ENCODE measurements at regions not wholly inside any gene's neighbourhood (a gene's known extent, or its start where the extent isn't known, plus 50 kb on each side); places are given as distances from the start of the nearest gene placed in this dataset.

DNA sequence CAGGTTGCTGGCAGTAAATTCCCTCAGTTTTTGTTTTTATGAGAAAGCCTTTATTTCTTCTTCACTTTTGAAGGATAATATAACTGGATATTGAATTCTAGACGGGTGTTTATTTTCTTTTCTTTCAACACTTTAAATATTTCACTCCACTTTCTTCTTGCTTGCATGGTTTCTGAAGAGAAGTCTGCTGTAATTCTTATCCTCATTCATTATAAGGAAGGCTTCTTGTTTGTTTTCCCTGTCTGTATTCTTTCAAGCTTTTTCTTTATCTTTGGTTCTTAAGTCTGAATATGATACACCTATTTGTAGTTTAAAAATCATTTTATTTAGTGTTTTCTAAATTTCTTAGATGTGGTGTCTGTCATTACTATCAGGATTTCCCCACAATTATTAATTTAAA is 1054.3 kb downstream of the TLE1 start:
- no peak for DNase-seq (ENCODE audit: low read depth)

DNA sequence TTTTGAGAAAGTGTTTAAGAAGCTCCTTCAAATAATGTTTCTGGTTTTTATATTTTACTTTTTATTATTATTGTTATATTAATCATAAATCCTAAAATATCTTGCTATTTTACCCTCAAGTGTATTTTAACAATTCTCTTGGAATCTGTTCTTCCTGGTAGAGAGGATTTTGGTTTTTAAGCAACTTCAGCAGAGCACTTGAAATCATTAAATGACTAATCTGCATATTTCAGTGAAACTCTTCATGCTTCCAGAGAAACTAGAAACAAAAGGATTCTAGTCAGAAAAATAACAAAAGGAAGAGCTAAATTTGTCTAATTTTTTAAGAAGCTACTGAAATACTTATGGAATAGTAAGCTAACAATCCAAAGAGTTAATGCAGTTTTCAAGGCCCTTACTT is 1057.3 kb downstream of the TLE1 start:
- no peak for DNase-seq (ENCODE audit: low read depth)

DNA sequence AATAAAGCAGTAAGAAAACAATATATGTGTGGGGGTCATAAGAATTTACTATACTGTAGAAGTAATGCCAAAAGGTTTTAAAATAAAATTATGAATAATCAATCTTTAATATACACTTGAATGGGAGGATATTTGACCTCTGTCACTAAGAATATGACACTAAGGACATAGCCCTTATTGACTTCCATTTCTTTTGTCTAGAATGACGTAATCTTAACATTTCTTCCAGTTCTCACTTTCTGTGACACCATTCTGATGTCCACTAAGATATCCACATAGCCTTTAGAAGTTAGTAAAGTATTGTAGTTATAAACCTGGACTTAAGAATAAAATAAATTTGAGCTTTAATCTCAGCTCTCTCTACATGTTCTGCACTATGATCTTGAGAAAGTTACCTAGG is 1050.7 kb downstream of the TLE4 start:
- no peak for DNase-seq (ENCODE audit: low read depth)

DNA sequence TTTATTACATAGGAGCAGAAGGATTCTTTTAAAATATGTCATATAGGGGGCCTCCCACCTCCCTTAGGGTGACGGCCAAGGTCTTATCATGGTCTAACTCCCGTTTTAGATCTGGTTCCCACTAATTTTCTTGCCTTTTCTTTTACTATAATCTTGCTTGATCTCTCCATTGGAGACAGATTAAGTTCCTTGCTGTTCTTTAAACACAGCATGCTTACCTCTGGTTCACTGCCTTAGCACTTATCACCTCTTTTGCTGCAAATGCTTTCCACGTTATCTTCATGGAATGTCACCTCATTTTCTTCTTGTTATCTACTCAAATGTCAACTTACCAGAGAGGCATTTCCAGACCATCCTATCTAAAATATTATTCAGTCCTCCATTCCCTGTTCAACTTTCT is 1047.6 kb downstream of the TLE4 start:
- DNase-seq (ENCODE audit: low read depth): no peak

DNA sequence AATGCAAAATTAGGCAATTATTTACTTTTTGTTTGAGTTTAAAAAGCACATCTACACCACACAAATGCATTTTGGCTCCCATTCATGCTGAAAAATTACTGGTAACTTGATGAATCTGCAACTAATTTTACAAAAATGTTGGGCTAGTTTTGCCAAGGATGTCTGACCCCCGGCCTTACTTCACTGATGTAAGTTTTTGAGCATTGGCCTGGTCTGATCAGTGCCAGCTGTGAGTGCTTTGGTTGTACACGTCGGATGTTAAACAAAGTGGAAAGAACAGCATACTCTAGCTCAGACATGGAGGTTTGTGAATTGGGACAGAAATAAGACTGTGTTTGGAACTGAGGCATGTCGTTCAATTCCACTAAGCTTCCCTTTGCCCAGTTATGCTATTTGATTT is 1044.2 kb downstream of the TLE4 start:
- DNase-seq (ENCODE audit: low read depth): no peak

DNA sequence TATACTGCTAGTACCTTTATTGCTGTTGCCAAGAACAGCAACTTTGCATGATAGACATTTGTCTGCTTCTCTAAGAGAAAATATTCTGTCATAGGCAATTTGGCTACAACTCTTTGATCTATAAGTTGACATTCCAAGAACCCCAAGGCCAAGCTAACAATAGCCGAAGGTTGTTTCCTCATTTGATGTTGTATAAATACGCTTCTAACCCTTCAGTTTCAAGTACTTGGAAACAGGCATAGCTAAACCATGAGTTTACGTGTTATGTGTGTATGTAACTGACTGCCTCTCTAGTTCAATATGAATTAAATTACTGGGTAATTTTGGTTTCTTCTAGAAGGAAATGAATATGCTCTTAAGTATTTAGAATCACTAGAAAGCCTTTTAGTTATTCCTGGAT is 1034.0 kb downstream of the TLE4 start:
- no peak for DNase-seq (ENCODE audit: low read depth)

DNA sequence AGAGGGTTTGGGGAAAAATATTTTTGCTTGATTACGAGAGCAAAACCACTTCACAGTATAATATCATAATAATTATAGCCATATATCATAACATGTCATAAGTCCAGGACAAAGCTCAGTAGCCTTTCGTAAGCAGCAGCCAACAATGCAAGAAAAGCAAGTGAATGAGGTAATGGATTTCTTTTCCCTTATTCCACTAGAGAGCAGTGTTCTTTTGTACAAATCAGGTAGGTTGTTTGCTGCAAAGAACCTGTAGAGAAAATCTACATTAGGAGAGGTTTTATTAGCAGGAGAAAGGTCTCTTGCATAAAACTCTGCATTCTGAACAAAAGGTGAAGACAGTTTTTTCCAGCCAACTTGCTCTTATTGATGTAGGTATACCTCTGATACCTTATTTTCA is 1033.4 kb downstream of the TLE4 start:
- DNase-seq (ENCODE audit: low read depth): peak; percentile 0

DNA sequence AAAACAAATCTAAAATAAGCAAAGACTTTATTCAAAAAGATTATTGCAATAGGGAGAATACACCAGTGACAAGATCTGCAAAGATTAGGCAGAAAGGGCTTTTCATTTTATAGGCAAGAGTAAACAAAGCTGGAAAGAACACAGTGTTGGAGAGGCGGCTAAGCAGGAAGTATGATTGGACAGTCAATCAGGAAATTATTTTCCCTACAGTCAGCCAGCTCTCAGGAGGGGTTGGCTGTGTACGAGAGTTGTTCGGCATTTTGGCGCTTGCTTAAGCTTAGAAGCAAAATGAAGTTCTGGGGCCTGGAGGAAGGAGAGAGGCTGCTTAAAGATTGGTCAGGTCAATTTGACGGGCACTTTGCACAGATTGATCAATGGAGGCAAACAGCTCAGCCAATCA is 1030.5 kb downstream of the TLE4 start:
- DNase-seq (ENCODE audit: low read depth): no peak

DNA sequence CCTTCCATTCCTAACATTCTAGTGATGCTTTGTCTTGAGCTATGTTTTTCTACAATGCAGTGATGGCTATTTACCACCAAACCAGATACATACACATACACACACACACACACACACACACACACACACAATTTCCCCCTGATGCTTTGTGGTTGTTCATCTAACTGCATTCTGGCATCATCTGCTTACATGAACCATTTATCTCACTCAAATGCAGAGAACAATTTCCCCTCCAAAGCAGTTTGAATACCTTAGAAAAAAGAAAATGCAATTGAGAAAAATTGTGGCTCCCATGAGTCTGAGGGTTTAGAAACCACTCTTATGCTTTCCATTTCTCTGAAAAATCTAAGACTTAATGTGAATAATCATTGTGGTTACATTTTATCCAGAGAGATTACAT is 1024.8 kb downstream of the TLE4 start:
- DNase-seq (ENCODE audit: low read depth): no peak

DNA sequence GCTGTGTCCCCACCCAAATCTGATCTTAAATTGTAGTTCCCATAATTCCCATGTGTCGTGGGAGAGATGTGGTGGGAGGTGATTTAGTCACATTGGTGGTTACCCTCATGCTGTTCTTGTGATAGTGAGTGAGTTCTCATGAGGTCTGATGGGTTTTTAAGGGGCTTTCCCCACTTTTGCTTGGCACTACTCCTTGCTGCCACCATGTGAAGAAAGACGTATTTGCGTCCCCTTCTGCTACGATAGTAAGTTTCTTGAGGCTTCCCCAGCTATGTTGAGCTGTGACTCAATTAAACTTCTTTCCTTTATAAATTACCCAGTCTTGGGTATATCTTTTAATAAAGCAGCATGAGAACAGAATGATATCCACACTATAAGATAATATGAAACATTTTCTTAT is 1023.4 kb downstream of the TLE4 start:
- no peak for DNase-seq (ENCODE audit: low read depth)

DNA sequence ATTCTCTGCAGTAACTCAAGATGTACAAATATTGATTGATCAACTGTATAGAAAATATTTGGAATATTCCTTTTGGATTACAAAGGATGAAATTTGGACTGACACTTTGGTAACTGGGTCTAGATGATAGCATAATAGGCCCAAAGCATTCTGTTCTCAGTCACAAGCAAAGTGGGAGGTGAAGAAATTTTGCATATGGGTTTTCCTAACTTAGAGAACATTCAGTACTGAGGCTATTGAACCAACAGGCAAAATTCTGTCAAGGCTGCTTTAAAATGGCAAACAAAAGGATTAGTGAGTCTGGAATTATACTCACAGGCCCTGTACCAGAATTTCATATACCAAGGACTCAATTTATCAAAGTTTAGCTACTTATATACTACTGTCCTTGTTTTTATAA is 1020.6 kb downstream of the TLE4 start:
- DNase-seq (ENCODE audit: low read depth): no peak

DNA sequence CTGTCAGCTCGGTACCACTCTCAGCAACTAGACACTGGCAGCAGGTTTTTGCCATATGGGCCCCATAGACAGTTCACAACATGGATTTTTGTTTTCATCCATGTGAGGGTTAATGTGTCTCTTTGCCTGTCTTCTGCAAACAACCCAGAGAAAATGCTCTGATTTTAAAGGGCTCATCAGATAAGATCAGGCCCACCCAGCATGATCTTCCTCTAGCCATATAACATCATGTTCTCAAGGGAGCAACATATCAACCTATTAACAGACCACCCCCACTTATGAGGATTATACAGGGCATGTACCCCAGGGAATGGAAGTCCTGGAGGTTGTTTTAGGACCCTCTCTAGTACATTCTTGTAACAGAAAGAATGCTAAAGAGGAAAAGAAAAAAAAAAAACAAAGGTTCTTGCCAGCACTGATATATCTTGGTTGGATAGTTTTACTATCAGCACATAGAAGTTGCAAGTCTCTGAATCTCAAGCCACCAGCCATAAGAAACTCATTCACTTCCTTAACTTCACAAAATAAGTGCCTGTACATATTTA is 1015.1 kb downstream of the TLE4 start:
- DNase-seq (ENCODE audit: low read depth): no peak

DNA sequence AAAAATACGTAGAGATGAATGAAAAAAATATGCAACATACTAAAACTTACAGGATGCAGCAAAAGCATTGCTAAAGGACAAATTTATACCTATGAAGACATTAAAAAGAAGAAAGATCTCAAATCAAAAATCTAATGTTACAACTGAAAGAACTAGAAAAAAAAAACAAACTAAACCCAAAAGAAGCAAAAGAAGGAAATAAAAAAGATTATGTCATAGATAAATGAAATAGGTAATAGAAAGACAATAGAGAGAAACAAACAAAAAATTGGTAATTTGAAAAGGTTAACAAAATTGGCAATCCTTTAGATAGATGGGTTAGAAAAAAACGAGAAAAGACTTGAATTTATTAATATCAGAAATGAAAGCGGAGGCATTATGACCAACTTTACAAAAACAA is 1000.2 kb downstream of the TLE4 start:
- no peak for DNase-seq (ENCODE audit: low read depth)

DNA sequence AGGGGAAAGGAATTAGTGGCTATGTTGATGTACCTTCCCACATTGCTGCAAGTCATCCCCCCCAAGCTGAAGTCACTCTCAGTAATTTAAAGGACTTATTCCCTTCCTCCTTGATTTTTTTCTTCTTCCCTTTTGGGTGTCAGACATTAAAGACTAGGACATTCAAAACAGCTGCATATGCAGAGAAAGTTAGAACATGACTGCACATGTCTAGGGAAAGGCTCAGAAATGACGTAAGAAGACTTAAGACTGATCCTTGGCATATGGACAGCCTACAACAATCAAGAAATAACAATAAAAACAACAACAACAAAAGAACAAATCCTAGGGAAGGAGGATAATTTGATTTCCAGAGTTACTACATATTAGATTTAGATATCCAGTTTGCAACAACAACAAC is 997.5 kb downstream of the TLE4 start:
- DNase-seq (ENCODE audit: low read depth): no peak

DNA sequence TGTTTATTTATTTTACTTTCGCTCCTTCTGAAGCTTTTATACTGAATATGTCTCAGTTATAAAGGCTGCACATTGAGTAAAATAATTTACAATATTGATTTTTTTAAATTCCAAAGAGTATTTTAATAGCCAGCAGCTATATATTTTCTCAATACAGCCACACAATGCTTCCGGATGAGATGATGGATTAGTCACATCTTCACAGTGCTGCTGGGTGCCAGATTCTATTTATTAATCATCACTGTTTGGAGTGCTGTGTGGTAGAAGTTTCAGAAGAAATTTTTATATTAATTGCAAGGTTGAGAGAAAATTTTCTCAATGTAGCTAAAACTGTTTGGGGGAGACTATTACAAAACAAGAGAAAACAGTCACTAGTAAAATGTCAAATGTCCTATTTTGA is 989.8 kb downstream of the TLE4 start:
- no peak for DNase-seq (ENCODE audit: low read depth)

DNA sequence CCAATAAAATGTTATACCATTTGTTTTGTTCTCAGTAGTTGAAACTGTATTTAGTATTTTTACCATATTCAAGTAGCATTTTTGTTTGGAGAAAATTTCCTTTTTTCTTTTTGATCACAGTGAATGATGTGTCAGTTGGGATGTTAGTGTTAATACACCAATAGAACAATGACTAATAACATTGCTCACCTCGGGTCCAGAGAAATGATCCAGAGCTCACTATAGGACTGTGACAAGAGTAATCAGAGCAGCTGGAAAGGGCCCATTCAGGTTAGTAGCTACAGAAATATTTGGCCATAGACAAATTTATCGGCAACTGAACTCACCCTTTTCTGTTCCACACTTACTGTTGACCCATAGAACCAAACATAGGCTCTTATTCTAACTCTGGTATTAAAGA is 989.2 kb downstream of the TLE4 start:
- DNase-seq (ENCODE audit: low read depth): no peak

DNA sequence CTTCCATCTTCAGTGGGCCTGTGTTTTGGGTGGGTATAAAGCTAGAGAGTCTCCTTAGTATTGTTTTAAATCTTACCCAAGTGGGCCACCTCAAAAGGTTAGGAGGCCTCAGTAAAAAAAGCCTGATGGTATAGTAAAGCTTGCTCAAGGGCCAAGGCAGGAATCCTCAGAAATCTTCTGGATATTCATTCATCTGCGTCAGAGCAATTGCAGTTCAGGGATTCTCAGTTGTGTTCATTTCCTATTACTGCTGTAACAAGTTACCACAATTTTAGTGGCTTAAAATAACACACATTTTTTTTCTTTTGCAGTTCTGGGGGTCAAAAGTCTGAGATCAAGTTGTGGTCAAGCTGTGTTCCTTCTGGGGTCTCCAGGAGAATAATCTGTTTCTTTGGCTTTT is 985.5 kb downstream of the TLE4 start:
- no peak for DNase-seq (ENCODE audit: low read depth)

DNA sequence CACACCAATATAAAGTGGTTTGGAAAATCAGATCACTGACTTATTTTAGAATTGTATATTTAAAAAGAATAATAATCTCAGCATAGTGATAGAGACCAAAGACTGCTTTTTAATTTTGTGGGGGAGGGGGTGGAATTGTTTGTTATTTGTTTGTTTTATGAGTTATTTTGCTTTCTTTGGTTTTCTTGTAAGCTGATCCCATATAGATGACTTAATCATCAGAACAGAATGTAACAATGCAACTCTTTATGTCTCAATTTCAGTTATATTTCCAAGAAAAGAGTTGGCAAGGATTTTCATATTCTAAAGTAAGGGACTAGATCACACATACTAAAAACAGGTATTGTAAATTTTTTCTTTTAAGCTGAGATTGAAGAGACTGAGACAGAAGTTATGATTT is 984.9 kb downstream of the TLE4 start:
- no peak for DNase-seq (ENCODE audit: low read depth)

DNA sequence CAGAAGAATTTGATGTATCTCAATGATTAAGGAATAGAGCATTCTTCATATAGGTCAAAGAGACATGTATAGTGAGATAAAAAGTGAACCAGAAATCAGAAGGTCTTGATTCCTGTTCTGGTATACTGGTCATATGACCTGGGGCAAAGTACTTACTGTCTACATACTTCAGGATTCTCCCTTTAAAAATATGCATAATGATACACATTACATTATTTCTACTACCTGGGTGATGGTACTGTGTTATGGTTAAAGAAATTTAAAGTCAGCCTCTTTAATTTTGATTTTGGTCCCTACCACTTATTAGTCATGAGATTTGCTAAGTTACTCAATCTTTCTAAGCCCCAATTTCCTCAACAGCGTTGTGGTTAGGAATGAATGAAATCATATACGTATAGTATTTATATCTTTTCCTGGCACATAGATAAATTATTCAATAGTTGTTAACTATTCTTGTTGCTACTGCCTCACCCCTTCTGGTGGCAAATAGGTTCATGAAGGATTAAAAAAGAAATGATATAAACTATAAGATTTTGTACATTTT is 984.1 kb downstream of the TLE4 start:
- no peak for DNase-seq (ENCODE audit: low read depth)

DNA sequence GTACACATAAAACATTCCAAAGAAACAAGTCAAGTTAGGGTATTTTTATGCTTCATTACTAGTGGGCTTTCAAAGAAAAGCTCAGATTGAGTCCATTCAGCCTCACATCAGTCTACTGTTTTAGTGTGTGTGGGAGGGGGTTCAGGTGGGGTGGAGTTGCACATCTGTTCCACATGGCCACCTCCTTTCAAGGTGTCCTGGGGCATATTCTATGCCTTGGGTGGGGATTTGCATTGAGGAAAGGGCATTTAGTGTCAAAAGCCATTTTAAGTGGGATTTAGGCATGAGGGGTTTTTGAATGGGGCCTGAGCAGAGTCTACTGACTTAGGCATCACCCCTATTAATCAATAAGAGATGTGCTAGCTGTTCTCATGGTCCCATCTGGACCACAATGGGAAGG is 983.1 kb downstream of the TLE4 start:
- no peak for DNase-seq (ENCODE audit: low read depth)

DNA sequence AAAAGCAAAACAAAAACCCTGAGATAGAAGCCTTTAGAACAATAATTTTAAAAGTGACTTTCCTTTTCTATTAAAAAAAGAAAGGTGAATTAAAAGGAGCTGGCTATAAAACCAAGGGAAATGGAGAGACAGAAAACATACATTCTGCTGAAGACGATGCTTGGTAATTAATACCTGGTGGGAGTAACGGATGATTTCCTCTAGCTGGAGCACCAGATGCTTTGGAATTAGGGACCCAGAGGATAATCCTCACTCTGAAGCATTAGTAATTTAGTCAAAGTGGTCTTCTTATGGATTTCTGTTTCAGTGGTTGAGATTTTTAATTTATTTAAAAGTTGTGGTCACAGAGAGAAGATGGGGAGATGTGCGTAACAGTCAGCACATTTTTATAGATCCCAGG is 982.5 kb downstream of the TLE4 start:
- DNase-seq (ENCODE audit: low read depth): no peak

DNA sequence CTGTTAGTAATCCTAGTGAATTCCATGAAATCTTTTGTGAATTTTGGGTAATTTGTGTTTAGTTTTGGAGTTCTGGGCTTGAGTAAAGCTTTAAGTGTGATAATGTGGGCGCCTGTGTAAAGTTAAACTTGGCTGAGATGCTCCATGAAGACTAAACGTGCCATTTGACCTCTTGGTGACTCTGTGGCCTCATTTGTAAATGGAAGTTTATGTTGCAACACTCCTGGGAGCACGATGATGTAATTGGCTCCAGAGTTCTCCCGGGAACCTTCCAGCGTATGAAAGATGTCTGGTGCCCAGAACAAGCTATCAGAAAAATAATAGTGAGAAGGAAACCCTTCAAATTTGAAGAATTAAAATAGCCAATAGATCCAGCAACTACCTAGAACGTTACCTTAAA is 981.2 kb downstream of the TLE4 start:
- DNase-seq (ENCODE audit: low read depth): no peak

DNA sequence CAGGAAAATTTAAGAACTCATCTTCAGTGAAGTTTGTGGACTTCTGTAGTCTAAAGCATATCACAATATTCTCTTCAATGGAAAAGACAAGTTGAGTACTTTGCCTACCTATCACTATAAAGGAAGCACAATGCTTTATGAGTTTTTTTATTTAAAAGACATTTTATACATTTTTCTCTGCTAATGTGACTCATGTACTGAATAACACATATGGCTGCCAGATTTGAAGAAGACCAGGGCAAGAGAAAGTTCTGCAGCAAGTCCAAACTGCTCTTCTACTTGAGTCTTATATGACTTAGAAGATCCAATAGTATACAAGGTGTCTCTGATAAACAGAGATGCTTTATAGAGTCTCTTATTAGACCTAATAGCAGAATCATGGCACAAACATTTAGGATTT is 978.4 kb downstream of the TLE4 start:
- DNase-seq (ENCODE audit: low read depth): no peak

DNA sequence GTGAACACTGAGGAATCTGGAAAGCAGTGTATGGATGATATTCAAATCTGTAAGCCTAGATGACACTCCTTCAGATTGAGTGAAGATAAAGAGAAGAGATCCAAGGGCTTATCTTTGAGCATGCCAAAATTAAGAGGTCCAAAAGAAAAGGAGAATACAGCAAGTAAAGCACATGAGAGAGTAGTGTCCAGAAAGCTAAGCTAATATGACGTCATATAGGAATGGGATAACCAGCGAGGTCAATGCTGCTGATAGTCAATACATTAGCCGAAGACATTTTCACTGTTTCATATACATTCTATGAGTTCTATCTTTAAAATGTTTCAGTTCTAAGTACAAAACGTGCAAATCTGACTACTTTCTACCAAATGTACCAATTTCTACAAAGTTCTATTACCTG is 975.8 kb downstream of the TLE4 start:
- no peak for DNase-seq (ENCODE audit: low read depth)

DNA sequence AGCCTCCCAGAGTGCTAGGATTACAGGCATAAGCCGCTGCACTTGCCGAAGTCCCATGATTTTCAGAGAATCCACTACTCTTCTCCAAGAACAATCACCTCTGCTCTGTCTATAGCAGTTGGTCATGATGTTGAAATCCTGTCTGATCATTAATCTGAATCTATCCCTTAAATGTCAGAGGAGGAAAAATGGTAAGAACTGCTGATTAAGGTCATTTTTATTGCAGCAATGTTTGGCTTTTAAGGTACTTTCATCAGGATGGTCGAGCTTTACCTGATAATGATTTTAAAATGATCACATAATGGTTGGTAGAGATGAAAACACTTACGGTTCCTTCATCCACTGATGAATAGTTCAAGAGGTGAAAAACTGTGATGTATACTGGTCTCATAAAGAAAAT is 968.6 kb downstream of the TLE4 start:
- DNase-seq (ENCODE audit: low read depth): no peak
